HG03442 (cell line): ENCODE measurements at regions not wholly inside any gene's neighbourhood (a gene's known extent, or its start where the extent isn't known, plus 50 kb on each side); places are given as distances from the start of the nearest gene placed in this dataset.
"Not testable (repeated sequence)": the region's sequence is repeated elsewhere in the genome, so short reads cannot be mapped to it uniquely, and the experiment has no call there.

ENCODE experiments used
- ATAC-seq: cut with Tn5 transposase; IDR thresholded peaks from one replicate; pipeline ENCODE4 v1.9.1; 2021; ENCODE audit warnings: mild to moderate bottlenecking, moderate library complexity; ENCODE audit not compliant: unreplicated experiment

GRCh38 chr6:85867595-85867994, 224.9 kb upstream of the SYNCRIP start:
- no peak for ATAC-seq

- ATAC-seq, result no peak
These were observed 224.2 kb upstream of the SYNCRIP start for GRCh38 chr6:85866758-85867401.

GRCh38 chr6:85866370-85866730, 223.7 kb upstream of the SYNCRIP start:
- ATAC-seq, result no peak

- ATAC-seq, result peak; percentile 60
These were observed 223.0 kb upstream of the SYNCRIP start for GRCh38 chr6:85865420-85866369.

- no peak for ATAC-seq
These were observed 222.0 kb upstream of the SYNCRIP start for GRCh38 chr6:85864453-85865401.

GRCh38 chr6:85856235-85856634, 213.5 kb upstream of the SYNCRIP start:
- ATAC-seq, result no peak

GRCh38 chr6:85838351-85839119, 195.8 kb upstream of the SYNCRIP start:
- ATAC-seq, result not testable (repeated sequence)

- ATAC-seq, result no peak
These were observed 186.3 kb upstream of the SYNCRIP start for GRCh38 chr6:85828973-85829372.

- ATAC-seq, result no peak
These were observed 184.3 kb upstream of the SYNCRIP start for GRCh38 chr6:85826997-85827396.

GRCh38 chr6:85824329-85824728, 181.6 kb upstream of the SYNCRIP start:
- no peak for ATAC-seq

- ATAC-seq, result no peak
These were observed 167.9 kb upstream of the SYNCRIP start for GRCh38 chr6:85810558-85810957.

GRCh38 chr6:85803721-85804120, 161.0 kb upstream of the SYNCRIP start:
- ATAC-seq, result no peak

GRCh38 chr6:85802162-85802561, 159.5 kb upstream of the SYNCRIP start:
- ATAC-seq, result no peak

- no peak for ATAC-seq
These were observed 156.4 kb upstream of the SYNCRIP start for GRCh38 chr6:85798931-85799652.

GRCh38 chr6:85797993-85798392, 155.3 kb upstream of the SYNCRIP start:
- ATAC-seq, result no peak

GRCh38 chr6:85795945-85796344, 153.3 kb upstream of the SYNCRIP start:
- ATAC-seq, result no peak

GRCh38 chr6:85792254-85792653, 149.6 kb upstream of the SYNCRIP start:
- no peak for ATAC-seq

GRCh38 chr6:85775883-85776282, 133.2 kb upstream of the SYNCRIP start:
- ATAC-seq, result no peak

GRCh38 chr6:85772641-85773040, 130.0 kb upstream of the SYNCRIP start:
- no peak for ATAC-seq
